ENCODE measurements at regions not wholly inside any gene's neighbourhood (a gene's known extent, or its start where the extent isn't known, plus 50 kb on each side); places are given as distances from the start of the nearest gene placed in this dataset.

- DNase-seq = peak; percentile 94
- no peaks in the 10 kb centered on the region for H3K27me3 ChIP-seq (replicated peaks)
- no peaks in the 10 kb centered on the region for H3K36me3 ChIP-seq (replicated peaks)
- TF ChIP-seq CTCF (IDR thresholded peaks at IDR 0.05; ENCODE audit: low read depth, low read length, missing control alignments) = no peak
- no peak overlapping the region for H3K4me3 ChIP-seq (ENCODE audit: low read depth, low read length)
- in situ Hi-C loops (cut with HindIII; ENCODE audit: low pct_ligation_motif_present, low sequenced_read_pairs) = no loop called here
- peak overlapping the region; percentile 97 for H3K27ac ChIP-seq
Observed at GRCh38 chr3:8445861-8446260, 55.8 kb upstream of the LMCD1 start.

- no peak overlapping the region for H3K4me3 ChIP-seq (ENCODE audit: low read depth, low read length)
- peak overlapping the region; percentile 97 for H3K27ac ChIP-seq
- in situ Hi-C loops (cut with HindIII; ENCODE audit: low pct_ligation_motif_present, low sequenced_read_pairs) = no loop called here
- H3K27me3 ChIP-seq (replicated peaks) = no peaks in the 10 kb centered on the region
- TF ChIP-seq CTCF (IDR thresholded peaks at IDR 0.05; ENCODE audit: low read depth, low read length, missing control alignments) = no peak
- H3K36me3 ChIP-seq (replicated peaks) = no peaks in the 10 kb centered on the region
- DNase-seq = no peak
Observed at GRCh38 chr3:8446845-8447244, 54.8 kb upstream of the LMCD1 start.

GRCh38 chr3:8450618-8451017, 51.0 kb upstream of the LMCD1 start:
- no peak for DNase-seq
- Histone ChIP-seq H3K4me3 (ENCODE audit: low read depth, low read length) (no peak overlapping the region), H3K27me3 (replicated peaks) (no peaks in the 10 kb centered on the region), H3K27ac (peak overlapping the region; percentile 83), H3K36me3 (replicated peaks) (no peaks in the 10 kb centered on the region)
- peak; percentile 28 for TF ChIP-seq CTCF (IDR thresholded peaks at IDR 0.05; ENCODE audit: low read depth, low read length, missing control alignments)
- in situ Hi-C loops (cut with HindIII; ENCODE audit: low pct_ligation_motif_present, low sequenced_read_pairs) = no loop called here

GRCh38 chr3:8451696-8452095, 49.9 kb upstream of the LMCD1 start:
- Histone ChIP-seq H3K36me3 (replicated peaks) (no peaks in the 10 kb centered on the region), H3K27ac (peak overlapping the region; percentile 83), H3K27me3 (replicated peaks) (no peaks in the 10 kb centered on the region), H3K4me3 (ENCODE audit: low read depth, low read length) (no peak overlapping the region)
- in situ Hi-C loops (cut with HindIII; ENCODE audit: low pct_ligation_motif_present, low sequenced_read_pairs) = no loop called here
- DNase-seq = peak; percentile 87
- no peak for TF ChIP-seq CTCF (IDR thresholded peaks at IDR 0.05; ENCODE audit: low read depth, low read length, missing control alignments)

All from brain microvascular endothelial cell (primary cell).